MM.1S (cell line): ENCODE measurements at regions not wholly inside any gene's neighbourhood (a gene's known extent, or its start where the extent isn't known, plus 50 kb on each side); places are given as distances from the start of the nearest gene placed in this dataset.

ENCODE experiments used
- DNase-seq: peaks from one replicate; pipeline ENCODE4 v3.0.0-alpha.2; 2015
- H2AFZ ChIP-seq: fragments of 300-600 bp; sonication (generic); 2 replicates; pipeline ENCODE4 v1.6.0; 2016; ENCODE audit warnings: antibody characterized with exemption, low read length
- H3F3A ChIP-seq: fragments of 300-600 bp; sonication (generic); 2 replicates; pipeline ENCODE4 v1.6.1; 2016; ENCODE audit warnings: mild to moderate bottlenecking, antibody characterized with exemption, low read length, moderate library complexity, mixed read lengths; ENCODE audit not compliant: insufficient read depth
- H3K27ac ChIP-seq: fragments of 300-600 bp; sonication (generic); 2 replicates; pipeline ENCODE4 v1.5.1; 2016; ENCODE audit warnings: mild to moderate bottlenecking, low read length
- H3K27me3 ChIP-seq: fragments of 300-600 bp; sonication (generic); replicated peaks from 2 replicates; pipeline ENCODE4 v1.6.0; 2016; ENCODE audit warnings: low read length; ENCODE audit not compliant: insufficient read depth
- H3K36me3 ChIP-seq: fragments of 300-600 bp; sonication (generic); replicated peaks from 2 replicates; pipeline ENCODE4 v1.6.1; 2016; ENCODE audit warnings: mild to moderate bottlenecking, low read length, mixed read lengths; ENCODE audit not compliant: insufficient read depth
- H3K4me1 ChIP-seq: fragments of 300-600 bp; sonication (generic); 2 replicates; pipeline ENCODE4 v1.6.1; 2016; ENCODE audit warnings: low read length, mixed read lengths
- H3K4me2 ChIP-seq: fragments of 300-600 bp; sonication (generic); 2 replicates; pipeline ENCODE4 v1.6.0; 2016; ENCODE audit warnings: low read depth, low read length
- H3K4me3 ChIP-seq: fragments of 300-600 bp; sonication (generic); 2 replicates; pipeline ENCODE4 v1.5.1; 2016; ENCODE audit warnings: low read length, mixed read lengths
- H3K79me2 ChIP-seq: fragments of 300-600 bp; sonication (generic); 2 replicates; pipeline ENCODE4 v1.6.1; 2016; ENCODE audit warnings: mixed run types, low read length, mixed read lengths
- H3K9ac ChIP-seq: fragments of 300-600 bp; sonication (generic); 2 replicates; pipeline ENCODE4 v1.6.1; 2016; ENCODE audit warnings: low read length, mixed read lengths
- H3K9me2 ChIP-seq: fragments of 300-600 bp; sonication (generic); replicated peaks from 2 replicates; pipeline ENCODE4 v1.6.1; 2016; ENCODE audit warnings: mild to moderate bottlenecking, low read length, mixed read lengths; ENCODE audit not compliant: insufficient read depth
- H3K9me3 ChIP-seq: fragments of 300-600 bp; sonication (generic); replicated peaks from 2 replicates; pipeline ENCODE4 v1.6.1; 2016; ENCODE audit warnings: mild to moderate bottlenecking, low read length, mixed read lengths; ENCODE audit not compliant: insufficient read depth
- H4K20me1 ChIP-seq: fragments of 300-600 bp; sonication (generic); 2 replicates; pipeline ENCODE4 v1.6.1; 2016; ENCODE audit warnings: mild to moderate bottlenecking, low read length, moderate library complexity, mixed read lengths; ENCODE audit not compliant: insufficient read depth
- CTCF ChIP-seq: fragments of 300-600 bp; sonication (generic); IDR thresholded peaks from 2 replicates; pipeline ENCODE4 v1.5.1; 2016; ENCODE audit warnings: antibody characterized with exemption, low read length, mixed read lengths
- EZH2 ChIP-seq: fragments of 300-600 bp; sonication (generic); optimal IDR thresholded peaks from 2 replicates; pipeline ENCODE3; 2017; ENCODE audit warnings: low read depth, mild to moderate bottlenecking, antibody characterized with exemption, low read length, mixed read lengths
- EZH2phosphoT487 ChIP-seq: fragments of 300-600 bp; sonication (generic); IDR thresholded peaks from 2 replicates; pipeline ENCODE4 v1.6.1; 2018; ENCODE audit warnings: antibody characterized with exemption, low read length

- no peak overlapping the region for H3K4me2 ChIP-seq
- no peaks in the 10 kb centered on the region for H3K79me2 ChIP-seq
- no peaks in the 10 kb centered on the region for H4K20me1 ChIP-seq
- H3K4me1 ChIP-seq = no peaks in the 10 kb centered on the region
- H3K36me3 ChIP-seq = no peaks in the 10 kb centered on the region
- H3K9me3 ChIP-seq = no peaks in the 10 kb centered on the region
- no peak overlapping the region for H3K9ac ChIP-seq
- H3F3A ChIP-seq = no peaks in the 10 kb centered on the region
- H3K4me3 ChIP-seq = no peak overlapping the region
- no peak overlapping the region for H3K27ac ChIP-seq
- no peaks in the 10 kb centered on the region for H3K27me3 ChIP-seq
- no peaks in the 10 kb centered on the region for H3K9me2 ChIP-seq
- DNase-seq = no peak
- TF ChIP-seq EZH2phosphoT487 = no peak
- no peak for TF ChIP-seq CTCF
- TF ChIP-seq EZH2 = no peak
- H2AFZ ChIP-seq = no peak overlapping the region
Measured at GRCh38 chrX:49773993-49774392, 55.1 kb upstream of the PAGE4 start.

GRCh38 chrX:49767236-49767635 is 61.9 kb upstream of the PAGE4 start:
- no peak for DNase-seq
- no peak for TF ChIP-seq EZH2
- no peak for TF ChIP-seq EZH2phosphoT487
- TF ChIP-seq CTCF = no peak
- H3K27me3 ChIP-seq = no peaks in the 10 kb centered on the region
- H3K4me1 ChIP-seq = no peaks in the 10 kb centered on the region
- no peaks in the 10 kb centered on the region for H4K20me1 ChIP-seq
- H3K9me3 ChIP-seq = no peaks in the 10 kb centered on the region
- no peaks in the 10 kb centered on the region for H3K9me2 ChIP-seq
- no peaks in the 10 kb centered on the region for H3K79me2 ChIP-seq
- no peak overlapping the region for H2AFZ ChIP-seq
- H3K4me2 ChIP-seq = no peak overlapping the region
- no peak overlapping the region for H3K4me3 ChIP-seq
- no peaks in the 10 kb centered on the region for H3F3A ChIP-seq
- H3K9ac ChIP-seq = no peak overlapping the region
- H3K27ac ChIP-seq = no peak overlapping the region
- no peaks in the 10 kb centered on the region for H3K36me3 ChIP-seq

GRCh38 chrX:49762175-49762720 is 66.5 kb upstream of the PAGE1 start:
- Histone ChIP-seq H3K4me2 (no peak overlapping the region), H3K27me3 (no peaks in the 10 kb centered on the region), H3K9me3 (no peaks in the 10 kb centered on the region), H4K20me1 (no peaks in the 10 kb centered on the region), H3K36me3 (no peaks in the 10 kb centered on the region), H3K9me2 (no peaks in the 10 kb centered on the region), H3K4me3 (no peak overlapping the region), H3K4me1 (no peaks in the 10 kb centered on the region), H2AFZ (no peak overlapping the region), H3K9ac (no peak overlapping the region), H3F3A (no peaks in the 10 kb centered on the region), H3K27ac (no peak overlapping the region), H3K79me2 (no peaks in the 10 kb centered on the region)
- TF ChIP-seq CTCF (no peak), EZH2phosphoT487 (no peak), EZH2 (no peak)
- DNase-seq = no peak
